ENCODE measurements at regions not wholly inside any gene's neighbourhood (a gene's known extent, or its start where the extent isn't known, plus 50 kb on each side); places are given as distances from the start of the nearest gene placed in this dataset.

GRCh38 chr1:230515451-230516145, 89.5 kb upstream of the PGBD5 start:
- no peak for DNase-seq

- DNase-seq, result no peak
These were observed 84.4 kb upstream of the PGBD5 start for GRCh38 chr1:230510496-230510895.

- DNase-seq, result no peak
These were observed 83.3 kb upstream of the PGBD5 start for GRCh38 chr1:230509281-230509977.

DNA sequence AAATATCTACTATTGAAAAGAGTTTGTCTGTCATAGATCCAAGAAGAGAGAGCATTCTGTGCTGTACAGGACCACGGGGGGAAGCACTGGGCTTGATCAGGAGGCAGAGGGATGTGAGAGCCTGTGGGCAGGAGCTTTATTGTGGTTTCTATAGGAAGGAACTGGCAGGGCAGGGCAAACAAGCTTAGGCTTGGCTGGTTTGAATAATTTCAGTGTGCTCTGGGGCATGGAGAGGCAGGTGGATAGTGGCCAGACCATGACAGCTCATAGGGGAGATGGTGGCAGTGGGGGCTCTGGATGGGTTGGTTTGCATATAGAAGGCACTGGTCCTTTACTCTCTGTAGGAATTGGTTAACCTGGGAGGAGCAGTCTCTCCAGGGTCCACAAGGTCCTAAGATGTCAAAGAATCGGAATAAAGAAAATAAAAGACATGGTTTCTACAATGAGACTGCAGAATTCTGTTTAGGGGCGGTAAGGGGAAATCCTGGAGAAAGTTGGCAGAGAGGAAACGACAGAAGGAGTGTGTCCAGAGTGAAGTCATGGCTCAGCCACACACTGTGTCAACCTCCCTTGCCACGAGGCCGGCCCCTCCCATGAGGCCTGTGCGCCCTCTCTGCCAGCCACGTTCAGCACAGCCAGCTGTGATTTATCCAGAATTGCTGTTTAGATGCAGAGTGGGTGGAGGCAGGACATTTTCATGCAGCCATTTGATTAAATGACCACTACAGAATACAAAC, 81.7 kb upstream of the PGBD5 start:
- DNase-seq, result peak; percentile 23

DNA sequence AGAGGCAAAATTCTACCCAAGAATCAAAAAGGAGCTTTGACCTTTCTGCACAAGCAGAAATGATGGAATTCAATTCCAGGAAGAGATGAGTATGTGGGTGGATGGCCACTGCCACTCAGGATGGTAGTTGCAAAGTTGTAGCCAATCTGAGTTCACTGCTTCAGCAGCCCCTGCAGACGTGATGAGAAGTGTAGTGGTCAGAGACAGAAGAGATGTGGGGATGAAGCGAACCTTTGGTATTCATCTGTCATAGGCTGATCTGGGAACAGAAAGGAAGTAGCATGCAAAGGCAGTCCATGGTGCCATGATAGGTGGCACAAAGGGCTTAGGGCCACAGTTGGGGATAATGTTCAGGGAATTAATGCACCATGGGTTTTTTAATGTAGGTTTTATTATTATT, 81.1 kb upstream of the PGBD5 start:
- DNase-seq, result no peak

DNA sequence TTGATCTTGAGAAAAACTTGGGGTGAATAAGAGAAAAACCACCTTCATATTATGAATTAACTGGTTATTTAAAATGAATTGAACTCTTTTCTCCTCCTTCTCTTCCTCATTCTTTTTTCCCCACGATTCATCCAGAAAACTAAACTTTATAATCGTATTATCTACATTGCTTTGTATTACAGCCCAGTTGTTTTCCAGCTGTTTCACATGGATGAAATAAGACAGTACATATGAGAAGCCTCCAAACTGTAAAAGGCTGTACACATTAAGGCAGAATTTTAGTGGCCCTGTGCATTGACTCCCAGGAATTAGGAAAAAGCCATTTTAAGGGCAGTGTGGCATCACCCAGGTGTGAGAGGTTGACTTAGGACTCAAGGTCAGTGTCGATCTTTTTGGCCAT, 80.3 kb upstream of the PGBD5 start:
- no peak for DNase-seq

DNA sequence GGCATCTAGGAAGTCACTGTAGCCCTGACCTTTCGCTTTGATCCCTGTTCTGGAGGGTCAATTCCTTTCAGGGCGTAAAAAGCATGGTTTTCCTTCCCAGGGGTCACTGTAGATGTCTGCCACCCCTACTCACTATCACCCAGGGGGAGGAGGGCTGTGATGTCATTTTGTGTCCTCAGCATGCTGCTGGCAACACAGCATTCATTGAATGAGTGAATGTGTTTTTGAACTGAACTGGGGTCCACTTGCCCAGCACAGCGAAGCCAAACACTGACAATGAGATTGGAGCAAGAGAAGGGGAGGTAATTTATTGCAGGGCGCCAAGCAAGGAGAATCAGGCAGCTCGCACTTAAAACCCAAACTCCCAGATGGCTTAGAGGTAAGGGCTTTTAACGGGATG, 78.2 kb upstream of the PGBD5 start:
- DNase-seq, result no peak

DNA sequence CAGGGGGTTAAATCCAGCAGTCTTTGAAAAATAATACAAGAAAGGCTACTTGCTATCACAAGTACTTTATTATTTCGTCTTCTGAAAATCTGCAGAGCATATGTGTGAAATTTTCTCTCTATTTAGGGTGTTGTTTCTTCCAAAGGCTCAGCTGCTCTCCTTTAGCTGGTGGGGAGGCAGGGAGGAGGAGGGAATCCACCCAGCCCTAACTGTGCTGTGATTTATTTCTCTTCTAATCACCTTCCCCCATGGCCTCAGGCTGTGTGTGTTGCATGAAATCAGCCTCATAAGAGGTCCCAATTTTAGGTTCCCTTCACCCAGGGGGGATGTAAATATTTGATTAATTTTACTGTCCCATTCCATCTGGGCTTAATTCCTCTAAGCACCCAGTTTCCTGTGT, 77.6 kb upstream of the PGBD5 start:
- no peak for DNase-seq

DNA sequence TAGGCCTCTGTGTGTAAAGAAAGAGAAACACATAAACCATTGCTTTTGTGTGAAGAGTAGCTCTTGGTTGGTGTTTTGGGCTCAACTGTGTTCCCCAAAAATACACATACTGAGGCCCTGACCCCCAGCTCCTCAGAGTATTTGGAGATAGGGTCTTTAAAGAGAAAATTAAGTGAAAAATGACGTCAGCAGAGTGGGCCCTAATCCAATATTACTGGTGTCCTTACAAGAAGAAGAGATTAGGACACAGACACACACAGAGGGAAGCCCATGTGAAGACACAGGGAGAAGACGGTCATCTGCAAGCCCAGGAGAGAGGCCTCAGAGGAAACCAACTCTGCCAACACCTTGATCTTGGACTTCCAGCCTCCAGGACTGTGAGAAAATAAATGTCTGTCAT, 76.9 kb upstream of the PGBD5 start:
- DNase-seq, result no peak

DNA sequence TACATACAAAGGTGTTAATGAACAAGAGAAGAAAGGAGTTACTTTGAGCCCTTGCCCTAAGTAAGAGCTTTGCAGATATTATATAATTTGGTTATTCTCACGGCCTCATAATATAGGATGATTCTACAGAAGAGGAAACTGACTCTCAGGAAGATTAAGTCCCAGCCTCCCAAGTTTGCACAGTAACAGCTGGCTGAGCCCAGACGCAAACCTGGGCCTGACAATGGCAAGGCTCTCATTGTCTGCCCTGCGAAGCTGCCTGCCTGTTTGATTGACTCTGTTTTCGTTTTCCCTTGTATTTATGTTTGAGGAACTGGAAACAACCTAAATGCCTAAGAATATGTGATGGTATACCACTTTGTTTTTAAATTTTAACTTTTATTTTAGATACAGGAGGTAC, 76.2 kb upstream of the PGBD5 start:
- DNase-seq, result no peak

DNA sequence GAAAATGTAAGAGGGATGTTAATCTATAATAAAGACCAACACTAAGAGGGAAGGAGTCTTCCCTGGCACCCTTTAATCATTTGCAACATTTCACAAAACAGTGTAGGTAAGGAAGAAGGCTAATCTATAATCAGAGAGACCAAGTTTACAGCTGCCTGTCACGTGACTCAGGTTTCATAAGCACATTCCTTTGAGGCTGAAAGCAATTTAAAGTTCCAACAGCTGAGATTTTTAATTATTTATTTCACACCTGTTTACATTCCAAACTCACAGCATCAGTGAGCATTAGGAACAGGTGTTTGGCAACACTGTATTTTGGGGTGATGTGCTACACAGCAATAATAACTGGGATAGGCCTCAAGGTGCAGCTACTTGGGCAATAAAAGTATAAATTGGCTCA, 75.7 kb upstream of the PGBD5 start:
- peak; percentile 23 for DNase-seq

DNA sequence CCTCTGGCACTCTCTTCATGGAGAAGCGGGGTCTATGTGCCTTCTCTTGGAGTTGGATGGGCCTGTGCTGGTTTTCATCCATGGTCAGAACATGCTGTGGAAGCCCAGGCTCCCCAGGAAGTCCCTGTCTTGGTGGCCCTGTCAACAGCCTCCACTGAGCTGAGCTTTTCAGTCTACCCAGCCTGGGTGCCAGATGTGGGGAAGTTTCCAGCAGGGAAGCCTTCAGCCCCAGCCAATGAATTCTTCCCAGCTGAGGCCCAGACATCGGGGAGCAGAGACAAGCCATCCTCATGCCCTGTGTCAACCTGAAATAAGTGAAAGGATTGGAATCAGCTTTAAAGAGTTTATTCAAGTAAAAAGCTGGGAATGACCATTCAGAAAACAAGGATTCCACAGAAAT, 75.1 kb upstream of the PGBD5 start:
- no peak for DNase-seq

DNA sequence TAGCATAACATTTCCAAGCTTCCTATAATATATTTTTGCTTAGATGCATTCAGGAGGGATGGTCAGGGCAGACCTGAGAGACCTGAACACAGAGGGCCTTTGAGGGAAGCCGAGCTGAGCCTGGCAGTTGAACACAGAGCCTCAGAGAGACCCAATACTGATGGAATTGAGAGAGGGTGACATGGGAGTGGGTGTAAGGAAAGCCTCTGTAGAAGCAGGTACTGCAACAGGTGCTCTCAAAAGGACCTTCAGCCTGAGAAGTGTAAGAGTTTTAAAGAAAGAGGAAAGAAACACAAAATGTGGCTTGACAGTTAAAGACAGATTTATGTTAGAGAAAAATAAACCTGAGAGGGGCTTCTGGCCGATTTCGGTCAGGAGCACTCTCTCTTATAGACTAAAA, 73.9 kb upstream of the PGBD5 start:
- no peak for DNase-seq

- DNase-seq, result no peak
These were observed 73.4 kb upstream of the PGBD5 start for GRCh38 chr1:230499496-230499895.

DNA sequence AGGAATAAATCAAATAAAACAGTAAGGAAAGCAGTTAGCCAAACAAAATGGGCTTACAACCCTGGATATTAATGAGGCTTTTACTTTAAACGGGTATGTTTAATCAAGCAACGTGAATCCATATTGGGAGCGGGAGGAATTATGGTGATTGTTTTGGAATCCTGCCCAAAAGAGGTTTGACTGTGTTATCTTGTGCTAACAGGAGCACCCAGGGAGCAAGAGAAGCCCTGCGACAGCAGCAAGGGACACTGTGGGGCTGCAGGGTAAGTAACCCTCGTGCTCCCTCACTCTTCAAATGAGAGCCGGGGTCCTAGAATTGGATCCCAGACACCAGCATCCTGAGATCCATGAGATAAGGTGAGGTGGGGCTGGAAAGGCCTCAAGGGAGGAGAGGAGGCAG, 72.6 kb upstream of the PGBD5 start:
- DNase-seq, result no peak

DNA sequence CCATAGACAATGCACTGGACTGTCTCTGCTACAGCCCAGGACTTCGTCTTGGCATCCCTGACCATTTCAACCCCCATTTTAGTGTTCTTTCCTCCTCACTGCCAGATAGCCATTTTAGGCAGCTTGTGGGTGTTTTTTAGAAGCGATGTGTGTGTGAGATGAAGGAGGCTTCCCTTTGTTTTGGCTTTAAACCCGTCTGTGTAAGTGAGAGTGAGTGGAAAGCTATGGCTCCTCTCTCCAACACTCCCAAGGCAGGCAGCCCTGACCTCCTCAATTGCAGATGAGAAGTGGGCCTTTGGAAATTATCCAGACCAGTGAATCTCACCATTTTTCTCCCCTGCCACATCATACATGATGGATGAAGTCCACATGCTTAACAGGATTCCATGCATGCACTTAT, 70.3 kb upstream of the PGBD5 start:
- no peak for DNase-seq

DNA sequence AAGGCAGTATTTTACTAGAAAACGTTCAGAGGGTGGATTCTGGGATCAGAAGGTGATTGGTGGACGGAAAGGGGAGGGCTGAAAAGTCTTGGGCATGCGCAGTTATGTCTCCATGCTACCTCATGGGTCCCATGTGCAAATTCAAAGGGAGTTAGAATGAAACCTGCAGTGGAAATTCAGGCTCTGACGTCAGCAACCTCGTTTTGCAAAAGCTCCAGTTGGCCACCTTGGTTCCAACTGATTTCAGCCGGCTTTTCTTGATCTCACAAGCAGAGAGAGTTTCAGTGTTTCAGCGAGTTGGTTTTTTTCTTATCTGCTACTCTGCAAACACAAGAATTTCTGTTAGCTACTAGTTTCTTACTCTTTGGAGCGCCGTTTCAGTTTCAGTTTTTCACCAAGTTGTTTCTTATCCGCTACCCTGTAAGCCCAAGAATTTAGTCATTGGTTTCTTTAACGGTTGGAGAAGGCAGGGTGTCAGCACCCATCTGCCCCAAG, 69.8 kb upstream of the PGBD5 start:
- no peak for DNase-seq

- no peak for DNase-seq
These were observed 68.9 kb upstream of the PGBD5 start for GRCh38 chr1:230495076-230495475.

DNA sequence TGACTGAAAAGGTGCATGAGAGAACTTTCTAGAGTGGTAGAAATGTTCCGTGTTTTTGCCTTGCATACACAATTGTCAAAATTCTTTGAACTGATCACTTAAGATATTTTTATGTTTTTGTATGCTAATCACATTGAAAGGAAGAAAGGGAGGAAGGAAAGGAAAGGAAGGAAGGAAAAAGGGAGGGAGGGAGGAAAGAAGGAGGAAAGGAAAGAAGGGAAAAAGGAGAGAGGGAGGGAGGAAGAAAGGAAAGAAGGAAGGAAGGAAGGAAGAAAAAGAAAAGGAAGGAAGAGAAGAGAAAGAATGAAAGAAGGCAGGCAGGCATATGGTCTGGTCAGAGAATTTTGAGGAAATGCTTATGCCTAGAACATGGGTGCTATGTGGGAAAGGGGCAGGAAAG, 68.4 kb upstream of the PGBD5 start:
- no peak for DNase-seq

GRCh38 chr1:230494026-230494425, 67.9 kb upstream of the PGBD5 start:
- DNase-seq, result no peak

- no peak for DNase-seq
These were observed 67.1 kb upstream of the PGBD5 start for GRCh38 chr1:230493264-230493663.

DNA sequence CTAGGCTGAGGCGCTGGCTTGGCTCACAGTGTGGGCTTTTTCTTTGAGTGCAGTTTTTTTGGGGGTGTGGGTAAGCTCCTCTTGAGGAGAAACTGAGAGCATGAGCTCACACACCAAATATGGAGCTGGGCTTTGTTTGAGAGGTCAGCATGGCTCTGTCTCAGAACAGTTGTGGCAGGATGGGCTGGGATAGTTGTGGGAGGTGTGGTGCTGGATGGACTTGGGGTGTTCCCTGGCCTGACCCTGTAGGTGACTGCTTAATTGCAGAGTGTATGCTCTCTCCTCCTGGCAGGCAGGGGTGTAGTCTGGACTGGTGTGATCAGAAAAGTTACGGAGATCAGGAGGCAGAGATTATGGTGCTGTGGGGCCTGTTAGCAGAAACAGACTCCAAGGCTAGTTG, 64.3 kb upstream of the PGBD5 start:
- no peak for DNase-seq

DNA sequence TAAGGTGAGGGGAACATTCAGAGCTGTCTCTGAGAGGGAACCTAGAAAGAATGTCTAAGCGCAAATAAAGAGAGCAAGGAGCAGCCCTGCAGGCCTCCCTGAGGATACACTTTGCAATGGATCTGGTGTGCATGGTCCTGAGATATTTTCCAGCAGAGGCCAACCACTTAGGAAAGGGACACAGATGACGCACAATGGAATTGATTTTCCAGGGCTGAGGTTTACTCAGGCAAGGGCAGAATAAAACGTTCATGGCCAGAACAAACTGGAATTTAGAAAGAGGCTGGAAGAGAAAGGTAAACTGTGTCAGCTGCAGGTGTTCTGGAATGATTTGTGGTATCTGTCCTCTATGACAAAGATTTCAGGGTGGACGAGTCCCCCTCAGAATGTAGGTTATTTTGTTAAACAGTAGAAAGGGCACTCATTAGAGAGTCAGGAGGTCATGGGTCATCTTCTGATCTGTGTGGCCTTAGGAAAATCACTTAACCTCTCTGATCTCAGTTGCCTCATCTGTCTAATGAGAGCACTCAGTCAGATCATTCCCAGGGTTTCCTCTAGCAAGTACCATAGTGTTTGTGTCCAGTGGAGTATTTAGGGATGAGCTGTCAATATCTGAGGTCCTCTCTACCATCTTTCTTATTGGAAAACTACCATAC, 61.8 kb upstream of the PGBD5 start:
- no peak for DNase-seq
